ENCODE measurements at regions not wholly inside any gene's neighbourhood (a gene's known extent, or its start where the extent isn't known, plus 50 kb on each side); places are given as distances from the start of the nearest gene placed in this dataset.

DNA sequence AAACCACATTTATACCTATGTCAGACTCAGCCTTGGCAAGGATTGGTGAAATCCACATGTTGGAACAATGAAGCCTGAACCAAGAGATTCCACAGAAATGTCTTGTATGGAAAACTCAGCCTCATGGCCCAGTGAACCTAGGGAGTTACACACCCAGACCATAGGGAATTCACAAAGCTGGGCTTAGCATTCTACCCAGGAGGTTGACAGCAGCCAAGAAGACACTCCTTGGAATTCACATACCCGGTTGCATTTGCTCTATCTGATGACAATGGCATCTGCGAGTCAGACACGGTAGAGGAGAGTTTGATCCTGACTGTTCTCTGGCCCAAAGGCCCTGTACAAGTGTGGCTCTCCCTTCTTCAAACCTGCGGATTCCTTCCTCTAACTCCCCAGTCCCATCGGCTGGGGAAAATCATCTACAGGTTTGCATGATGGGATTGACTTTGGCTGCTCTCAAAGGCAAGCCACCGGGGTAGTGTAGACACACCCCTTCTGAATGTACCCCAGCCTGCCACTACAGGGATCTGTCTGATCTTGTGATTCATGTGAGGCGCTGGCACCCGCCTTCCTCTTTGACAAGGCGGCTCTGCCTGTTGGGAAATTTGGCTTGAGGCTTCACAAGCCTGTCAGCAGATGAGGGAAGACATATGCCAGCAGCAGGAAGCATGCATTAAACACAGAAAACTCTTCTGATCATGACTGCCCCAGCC lies 297.3 kb upstream of the KAZN start:
- no peak for DNase-seq (ENCODE audit: low spot score)
- TF ChIP-seq, protein P1, sequence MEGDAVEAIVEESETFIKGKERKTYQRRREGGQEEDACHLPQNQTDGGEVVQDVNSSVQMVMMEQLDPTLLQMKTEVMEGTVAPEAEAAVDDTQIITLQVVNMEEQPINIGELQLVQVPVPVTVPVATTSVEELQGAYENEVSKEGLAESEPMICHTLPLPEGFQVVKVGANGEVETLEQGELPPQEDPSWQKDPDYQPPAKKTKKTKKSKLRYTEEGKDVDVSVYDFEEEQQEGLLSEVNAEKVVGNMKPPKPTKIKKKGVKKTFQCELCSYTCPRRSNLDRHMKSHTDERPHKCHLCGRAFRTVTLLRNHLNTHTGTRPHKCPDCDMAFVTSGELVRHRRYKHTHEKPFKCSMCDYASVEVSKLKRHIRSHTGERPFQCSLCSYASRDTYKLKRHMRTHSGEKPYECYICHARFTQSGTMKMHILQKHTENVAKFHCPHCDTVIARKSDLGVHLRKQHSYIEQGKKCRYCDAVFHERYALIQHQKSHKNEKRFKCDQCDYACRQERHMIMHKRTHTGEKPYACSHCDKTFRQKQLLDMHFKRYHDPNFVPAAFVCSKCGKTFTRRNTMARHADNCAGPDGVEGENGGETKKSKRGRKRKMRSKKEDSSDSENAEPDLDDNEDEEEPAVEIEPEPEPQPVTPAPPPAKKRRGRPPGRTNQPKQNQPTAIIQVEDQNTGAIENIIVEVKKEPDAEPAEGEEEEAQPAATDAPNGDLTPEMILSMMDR (IDR thresholded peaks at IDR 0.05; ENCODE audit: extremely low read depth, missing control alignments) = no peak

DNA sequence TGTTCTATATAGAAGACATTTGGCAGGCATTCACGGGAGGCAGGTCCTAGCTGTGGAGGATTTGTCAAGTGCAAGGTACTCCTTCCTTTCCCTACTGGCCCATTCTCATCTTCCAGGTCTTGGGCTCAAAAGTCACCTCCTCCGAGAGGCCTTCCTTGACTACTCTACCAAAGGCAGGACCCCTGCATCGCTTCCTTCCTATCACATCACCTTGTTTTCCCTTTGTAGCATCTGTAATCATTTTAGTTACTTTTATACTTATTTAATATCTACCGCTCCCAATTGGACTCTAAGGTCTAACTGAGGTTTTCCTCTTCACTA lies 296.8 kb upstream of the KAZN start:
- TF ChIP-seq, protein P1 (IDR thresholded peaks at IDR 0.05; ENCODE audit: extremely low read depth, missing control alignments) = no peak
- DNase-seq (ENCODE audit: low spot score) = no peak

DNA sequence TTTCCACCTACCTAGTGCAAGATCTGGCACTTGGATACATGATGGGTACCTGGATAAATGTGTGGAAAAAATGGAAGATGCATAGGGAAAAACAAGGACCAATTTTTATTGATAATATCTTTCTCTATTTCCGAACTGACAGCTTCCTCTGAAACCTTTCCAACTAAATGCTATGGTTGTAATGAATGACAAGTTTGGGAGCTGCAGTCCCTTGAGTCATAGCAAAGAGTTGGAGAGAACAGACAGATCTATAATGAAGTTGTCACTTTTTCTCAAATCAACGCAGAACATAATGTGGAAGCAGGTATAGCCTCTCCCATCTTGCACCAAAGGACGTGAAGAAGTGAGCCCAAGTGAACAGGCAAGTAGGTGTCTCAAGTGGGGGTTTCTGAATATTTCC lies 296.5 kb upstream of the KAZN start:
- TF ChIP-seq, protein P1 (IDR thresholded peaks at IDR 0.05; ENCODE audit: extremely low read depth, missing control alignments) = no peak
- DNase-seq (ENCODE audit: low spot score) = no peak

DNA sequence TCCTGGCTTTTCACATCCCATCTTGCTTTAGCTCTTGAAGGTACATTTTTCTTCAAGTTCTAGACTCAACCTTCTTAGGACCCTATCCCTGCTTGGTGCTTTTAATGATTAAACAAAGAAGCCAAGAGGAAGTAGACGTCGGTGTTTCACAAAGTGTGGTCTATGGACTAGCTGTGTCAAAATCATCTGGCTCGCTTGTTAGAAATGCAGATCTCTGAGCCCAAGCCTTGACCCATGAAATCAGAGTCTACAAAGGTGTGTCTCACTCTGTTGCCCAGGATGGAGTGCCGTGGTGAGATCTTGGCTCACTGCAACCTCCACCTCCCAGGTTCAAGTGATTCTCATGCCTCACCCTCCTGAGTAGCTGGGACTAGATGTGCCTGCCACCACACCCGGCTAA lies 295.5 kb upstream of the KAZN start:
- no peak for DNase-seq (ENCODE audit: low spot score)
- TF ChIP-seq, protein P1 (IDR thresholded peaks at IDR 0.05; ENCODE audit: extremely low read depth, missing control alignments) = no peak

DNA sequence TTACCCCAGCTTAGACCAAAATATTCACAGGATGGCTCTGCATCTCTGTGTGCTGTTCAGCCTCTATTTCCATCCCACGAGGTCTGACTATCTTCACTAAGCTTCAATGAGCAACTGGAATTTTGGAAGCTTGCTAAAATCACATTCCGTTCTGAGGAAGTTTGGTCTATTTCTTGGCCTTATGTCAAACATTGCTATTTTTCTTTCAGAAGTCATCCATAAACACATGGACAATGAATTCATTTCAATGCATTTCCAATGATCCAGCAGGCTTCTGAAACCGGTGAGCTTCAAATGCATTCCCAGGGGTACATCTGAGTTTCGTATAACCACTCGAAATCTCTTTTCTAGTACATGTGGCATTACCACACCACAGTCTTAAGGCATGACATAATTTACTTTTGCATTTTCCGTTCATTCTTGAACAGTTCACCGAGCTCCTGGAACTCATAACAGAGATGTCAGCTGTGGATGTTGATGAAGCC lies 294.1 kb upstream of the KAZN start:
- DNase-seq (ENCODE audit: low spot score) = no peak
- TF ChIP-seq, protein P1 (IDR thresholded peaks at IDR 0.05; ENCODE audit: extremely low read depth, missing control alignments) = no peak

DNA sequence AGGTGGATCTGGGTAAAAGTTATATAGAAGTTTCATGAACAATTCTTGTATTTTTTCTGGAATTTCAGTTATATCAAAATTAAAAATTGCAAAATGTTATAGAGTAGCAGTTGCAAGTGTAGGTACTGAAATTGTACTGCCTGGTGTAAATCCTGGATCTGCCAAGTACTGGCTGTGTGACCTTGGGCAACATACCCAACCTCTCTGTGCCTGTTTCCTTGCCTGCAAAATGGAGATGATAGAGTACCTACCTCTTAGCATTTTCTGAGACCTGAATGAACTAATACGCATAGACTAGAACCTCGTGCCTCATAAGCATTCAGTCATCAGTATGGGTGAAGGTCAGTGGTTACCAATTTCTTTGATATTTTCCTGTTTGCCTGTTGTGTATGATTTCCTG lies 290.0 kb upstream of the KAZN start:
- TF ChIP-seq, protein P1 (IDR thresholded peaks at IDR 0.05; ENCODE audit: extremely low read depth, missing control alignments) = no peak
- DNase-seq (ENCODE audit: low spot score) = no peak

DNA sequence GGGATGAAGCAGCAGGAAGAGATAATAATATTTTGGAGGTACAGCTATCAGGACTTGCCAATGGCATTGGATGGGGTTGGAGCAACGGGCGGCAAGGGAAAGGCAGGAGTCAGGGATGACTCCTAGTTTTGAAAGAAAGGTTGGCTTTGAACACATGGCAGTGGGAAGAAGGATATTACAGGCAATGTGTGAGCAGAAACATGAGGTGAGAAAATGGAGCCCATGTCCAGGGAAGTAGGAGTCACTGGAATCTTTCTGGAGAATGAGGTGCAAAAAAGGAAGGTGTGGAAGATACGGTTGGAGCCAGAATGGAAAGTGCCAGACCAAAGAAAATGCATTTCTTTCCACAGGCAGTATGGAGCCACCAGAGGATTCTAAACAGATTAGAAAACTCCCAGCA lies 288.5 kb upstream of the KAZN start:
- TF ChIP-seq, protein P1 (IDR thresholded peaks at IDR 0.05; ENCODE audit: extremely low read depth, missing control alignments) = no peak
- DNase-seq (ENCODE audit: low spot score) = no peak
